Forelimb muscle (tissue), 1 donor: ENCODE measurements at regions not wholly inside any gene's neighbourhood (a gene's known extent, or its start where the extent isn't known, plus 50 kb on each side); places are given as distances from the start of the nearest gene placed in this dataset.

Experiments used
- DNase-seq: peaks from one replicate; pipeline ENCODE4 v3.0.0-alpha.2; 2013; ENCODE audit warnings: low read depth

DNA sequence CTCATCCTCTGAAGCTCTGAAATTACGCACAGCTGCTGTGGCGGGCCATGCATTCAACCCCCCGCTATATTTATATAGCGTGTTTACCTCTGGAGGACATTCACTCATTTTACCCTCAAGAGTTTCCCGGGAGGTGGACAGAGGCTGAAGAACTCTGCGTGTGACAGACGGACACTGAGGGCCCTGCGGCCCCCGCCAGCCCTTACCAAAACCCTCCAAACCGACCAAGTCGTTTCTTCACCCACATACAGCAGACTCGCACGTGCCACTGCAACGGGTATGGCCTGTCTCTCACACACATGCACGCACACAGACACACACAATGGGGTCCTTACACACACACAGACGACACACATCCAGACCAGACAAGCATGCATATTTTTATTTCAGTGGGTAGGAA is 216.4 kb upstream of the FOXF1 start:
- no peak for DNase-seq

DNA sequence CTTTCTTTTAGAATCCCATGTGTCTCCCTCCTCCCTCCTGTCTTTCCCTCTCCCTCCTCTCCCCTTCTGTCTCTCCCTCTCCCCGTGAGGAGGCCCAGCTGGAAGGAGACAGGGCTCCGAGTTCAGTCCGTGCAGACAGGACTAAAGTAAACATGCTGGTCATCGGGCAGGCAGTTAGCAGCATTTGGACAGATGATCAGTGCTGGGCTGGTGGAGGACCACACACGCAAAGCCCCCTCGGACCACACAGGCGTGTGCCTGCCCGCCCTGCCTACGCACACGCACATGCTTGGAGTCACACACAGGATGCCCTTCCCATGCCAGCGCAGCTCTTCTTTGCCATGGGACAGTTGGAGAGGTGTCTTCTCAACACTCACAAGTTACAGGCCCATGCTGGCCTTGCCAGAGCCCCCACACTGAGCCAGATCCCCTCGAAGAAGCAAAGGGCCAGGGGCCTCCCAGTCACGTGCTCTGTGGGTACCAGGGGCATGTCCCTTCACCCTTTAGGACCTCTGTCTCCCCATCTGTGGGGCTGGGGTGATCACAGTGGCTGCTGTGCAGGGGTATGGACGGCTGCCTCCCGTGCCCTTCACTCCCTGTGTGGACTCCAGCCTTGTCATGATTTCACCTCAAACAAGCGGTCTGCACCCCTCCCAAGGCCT is 215.7 kb upstream of the FOXF1 start:
- DNase-seq = no peak

DNA sequence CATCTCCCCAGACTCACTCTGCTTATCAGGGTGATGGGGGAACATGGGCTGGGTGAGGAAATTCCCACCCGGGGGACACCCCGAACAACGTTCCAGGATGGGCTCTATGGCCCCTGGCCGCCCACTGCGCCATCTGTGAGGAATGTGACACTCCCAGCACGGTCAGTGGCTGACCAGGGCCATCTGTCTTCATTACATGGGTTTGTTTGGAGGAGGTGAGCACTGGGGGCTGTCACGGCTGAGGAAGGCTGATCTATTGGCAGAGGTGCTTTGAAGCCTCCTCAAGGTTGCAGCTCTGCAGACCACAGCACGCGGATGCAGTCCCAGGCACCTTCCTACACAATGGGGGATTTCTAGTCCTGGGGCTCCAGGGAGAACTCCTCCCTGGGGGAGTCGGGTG is 214.1 kb upstream of the FOXF1 start:
- no peak for DNase-seq

DNA sequence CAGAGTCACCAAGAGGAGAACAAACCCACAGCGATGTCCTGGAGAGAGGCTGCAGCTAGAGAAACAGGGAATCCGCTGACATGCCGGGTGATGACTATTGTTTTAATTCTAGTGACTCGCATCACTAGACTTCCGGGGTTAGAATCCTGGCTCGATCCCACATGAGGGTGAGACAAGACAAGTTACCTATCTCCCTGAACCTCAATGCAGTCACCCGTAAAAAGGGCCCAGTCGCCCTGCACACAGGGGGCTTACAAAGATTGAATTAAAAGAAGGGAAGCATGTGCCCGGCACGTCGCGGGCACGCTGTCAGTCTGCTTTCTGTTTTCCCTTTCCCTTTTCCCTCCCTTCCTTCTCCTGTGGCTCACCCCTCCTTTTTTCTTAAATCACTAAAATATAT is 212.9 kb upstream of the FOXF1 start:
- no peak for DNase-seq

DNA sequence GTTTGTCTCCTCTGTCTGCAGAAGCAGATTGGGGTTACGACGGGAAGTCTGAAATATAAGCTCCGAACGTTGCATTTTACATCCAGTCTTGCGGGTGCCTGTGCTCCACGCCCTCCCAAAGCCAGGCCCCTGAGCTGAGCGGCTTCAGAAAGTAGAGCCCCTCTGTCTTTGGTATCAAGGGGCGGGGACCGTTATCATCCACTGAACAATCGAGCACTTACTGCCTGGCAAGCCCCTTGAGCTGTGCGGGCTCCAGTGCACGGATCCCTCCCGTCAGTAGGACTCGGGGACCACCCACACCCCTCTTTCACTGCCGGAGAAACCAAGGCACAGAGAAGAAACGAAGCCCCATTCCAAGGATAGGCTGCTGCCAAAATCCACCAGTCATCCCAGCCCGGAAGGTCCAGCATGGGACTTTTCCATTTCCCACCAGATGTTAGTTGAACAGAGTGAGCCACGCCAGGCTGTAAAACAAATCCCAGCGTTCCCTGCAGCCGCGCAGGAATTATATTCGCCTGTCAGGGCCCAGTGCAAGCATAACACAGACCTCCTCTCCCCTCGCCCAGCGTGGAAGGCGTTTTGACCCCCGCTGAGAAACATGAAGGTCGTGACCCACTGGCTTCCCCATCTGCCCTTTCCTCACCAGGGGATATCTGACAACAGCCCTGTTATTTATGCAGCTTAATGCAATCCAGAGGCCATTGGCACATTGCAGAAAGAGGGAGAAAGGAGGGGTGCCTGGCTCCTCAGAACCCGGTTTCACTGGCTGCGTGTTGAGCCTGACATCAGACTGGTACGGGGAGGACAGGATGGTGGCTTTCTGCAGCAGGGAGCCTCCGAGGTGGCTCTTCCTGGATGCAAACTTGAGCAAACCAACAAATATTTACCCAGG is 212.2 kb upstream of the FOXF1 start:
- no peak for DNase-seq

DNA sequence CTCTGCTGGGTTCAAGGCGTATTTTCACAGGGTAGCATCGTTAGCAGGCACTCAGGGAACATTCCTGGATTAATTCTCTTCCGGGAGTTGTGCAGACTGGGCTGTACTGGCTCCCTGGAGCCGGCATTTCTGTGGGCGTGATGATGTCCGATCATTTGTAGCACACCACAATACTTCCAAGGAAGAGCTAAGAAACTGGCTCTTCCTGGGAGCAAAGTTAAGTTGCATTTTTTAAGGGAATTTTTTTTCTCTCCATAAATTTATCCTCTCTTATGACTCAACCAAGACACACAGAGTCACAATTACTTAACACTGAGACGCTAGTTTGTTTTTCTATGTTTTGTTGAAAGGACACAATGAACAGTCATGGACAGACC is 211.6 kb upstream of the FOXF1 start:
- DNase-seq = no peak

DNA sequence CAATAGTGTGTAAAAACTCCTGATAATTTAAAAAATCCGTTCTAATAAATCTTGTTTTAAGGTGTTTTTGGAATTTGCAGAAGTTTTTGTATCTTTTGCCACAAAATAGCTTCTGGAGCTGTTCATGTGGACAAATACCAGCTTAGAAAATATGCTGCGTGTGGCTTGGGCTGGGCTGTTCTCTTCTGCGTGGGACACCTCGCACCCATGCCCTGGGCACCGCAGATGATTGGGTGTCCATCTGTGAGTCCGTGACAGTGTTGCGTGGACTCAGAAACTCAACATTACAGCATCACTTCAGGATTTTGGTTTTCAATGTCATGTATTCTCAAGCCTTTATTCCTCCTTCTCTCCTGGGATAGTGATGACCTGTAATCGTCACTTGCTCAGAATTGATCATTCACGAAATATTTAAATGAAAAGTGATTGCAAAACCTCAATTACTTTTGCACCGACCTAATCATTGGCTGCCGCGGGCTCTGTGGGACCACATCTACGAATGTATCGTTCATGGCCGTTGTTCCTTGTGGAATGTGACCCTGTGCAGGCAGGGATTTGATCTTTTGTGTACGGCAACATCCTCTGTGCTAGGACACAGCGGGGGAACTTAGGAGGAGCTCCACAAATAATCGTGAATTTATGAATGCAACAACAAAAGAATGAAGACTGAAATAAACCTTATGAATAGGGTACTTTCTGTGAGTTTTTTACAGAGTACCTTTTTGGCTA is 210.3 kb upstream of the FOXF1 start:
- DNase-seq = no peak

DNA sequence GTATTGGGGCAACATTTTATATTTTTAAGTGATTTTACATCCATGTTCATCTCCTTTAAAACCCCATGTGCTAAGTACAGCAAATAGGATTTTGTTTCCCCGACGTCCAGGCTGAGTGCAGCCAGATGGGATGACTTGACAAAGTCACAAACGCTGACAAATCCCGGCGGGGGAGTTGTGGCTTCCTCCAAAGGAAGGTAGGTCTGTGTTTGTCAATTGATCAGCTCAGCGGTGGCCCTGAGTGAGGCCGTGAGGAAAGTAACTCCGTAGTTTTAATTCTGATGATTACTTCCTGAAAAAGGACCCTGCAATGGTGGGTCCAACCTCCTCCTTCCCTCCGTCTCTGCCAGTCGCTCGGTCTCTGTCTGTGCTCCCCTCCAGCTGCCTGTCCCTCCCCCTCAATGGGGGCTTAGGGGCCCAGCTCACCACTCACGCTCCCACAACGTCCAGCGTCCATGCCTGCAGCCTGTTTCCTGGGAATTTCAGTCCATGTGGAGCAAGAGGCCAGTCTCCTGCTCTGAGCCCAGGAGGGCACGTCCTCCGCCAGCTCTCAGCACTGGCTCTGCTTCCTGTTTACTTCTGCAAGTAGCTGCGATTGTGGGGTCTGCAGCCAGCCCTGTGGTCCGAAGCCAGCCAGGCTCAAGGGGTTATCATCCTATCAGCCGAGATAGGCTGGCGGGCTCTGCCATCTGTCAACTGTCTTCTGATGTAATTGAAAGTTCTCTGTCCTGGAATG is 209.4 kb upstream of the FOXF1 start:
- no peak for DNase-seq

DNA sequence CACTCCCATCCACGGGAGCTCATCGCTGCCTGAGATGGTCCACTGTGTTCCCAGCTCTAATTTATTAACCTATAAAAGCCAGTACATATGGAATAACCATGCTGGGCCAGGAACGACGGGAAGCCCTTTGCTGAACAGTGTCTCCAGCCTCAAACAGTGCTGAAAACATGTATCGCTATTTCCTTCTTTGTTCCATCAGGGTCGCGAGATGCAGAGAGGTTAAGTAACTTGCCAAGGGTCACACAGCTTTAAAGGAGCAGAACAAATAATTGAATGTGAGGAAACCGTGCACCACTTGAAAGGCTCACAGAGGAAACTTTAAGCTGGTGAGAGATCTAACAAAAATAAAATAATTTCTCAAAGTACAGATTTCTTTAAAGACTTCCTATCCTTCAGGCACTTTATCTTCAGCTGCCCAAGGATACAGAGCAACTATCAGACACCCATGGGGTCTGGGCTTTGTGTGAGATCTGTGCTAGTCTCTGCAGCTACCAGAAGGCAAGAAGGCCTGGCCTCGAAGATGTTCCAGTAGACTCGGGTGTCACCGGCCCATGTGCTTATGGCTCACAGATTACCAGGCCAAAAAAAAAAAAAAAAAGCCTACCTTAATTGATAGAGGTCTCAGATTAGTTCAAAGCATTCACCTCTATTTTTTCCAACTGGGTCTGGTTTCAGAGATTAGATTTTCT is 207.8 kb upstream of the FOXF1 start:
- no peak for DNase-seq

DNA sequence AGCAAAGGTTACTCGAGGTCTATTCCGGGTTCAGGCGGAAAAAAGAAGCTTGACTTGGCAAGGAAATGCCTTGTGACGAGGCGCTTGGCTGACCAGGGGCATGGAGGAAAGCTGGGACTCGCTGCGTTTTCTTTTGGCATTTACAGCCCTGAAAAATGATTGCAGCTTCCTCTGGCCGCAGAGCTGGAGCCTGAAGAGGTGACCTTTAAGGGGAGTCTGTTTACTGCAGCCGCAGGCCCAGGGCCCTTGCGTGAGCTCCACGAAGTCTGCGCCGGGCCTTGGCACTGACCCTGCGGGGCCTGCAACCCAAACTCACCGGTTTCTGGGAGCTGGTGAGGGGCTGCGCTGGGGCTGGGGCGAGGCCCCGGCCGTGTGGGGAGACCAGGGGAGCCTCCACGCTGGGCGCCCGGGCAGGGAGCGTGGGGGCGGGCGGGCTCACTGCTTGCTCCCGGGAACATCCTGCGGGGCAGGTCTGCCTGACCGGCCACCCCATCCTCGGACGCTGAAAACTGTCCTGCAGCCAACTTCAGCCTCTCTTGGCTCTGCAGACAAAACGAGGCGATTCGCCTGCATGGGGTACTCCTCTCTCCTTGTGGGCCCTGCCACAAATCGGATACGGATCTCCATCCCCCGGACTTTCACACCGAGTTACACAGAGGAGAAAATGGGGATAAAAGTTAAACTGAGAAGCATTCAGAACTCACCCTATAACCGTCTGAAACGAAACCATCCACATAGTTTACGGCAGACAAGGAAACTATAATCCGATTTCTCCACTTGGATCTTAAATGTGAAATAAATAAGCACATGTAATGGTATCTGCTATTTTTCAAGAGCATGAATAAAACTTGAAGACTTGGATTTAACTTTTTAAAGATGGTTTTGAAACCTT is 206.3 kb upstream of the FOXF1 start:
- no peak for DNase-seq

DNA sequence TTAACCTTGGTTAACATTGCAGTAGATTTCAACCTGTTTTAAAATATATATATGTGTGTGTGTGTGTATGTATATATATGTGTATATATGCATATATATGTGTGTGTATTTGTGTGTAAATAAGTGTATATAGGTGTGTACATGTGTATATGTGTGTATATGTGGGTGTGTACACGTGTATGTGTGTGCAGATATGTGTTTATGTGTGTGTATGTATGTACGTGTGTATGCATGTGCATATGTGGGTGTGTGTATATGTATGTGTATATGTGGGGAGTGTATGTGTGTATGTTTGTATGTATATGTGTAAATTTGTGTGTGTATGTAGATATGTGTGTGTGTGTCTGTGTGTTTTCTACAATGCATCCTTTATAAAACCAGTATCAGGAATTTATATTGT is 205.5 kb upstream of the FOXF1 start:
- DNase-seq = no peak

DNA sequence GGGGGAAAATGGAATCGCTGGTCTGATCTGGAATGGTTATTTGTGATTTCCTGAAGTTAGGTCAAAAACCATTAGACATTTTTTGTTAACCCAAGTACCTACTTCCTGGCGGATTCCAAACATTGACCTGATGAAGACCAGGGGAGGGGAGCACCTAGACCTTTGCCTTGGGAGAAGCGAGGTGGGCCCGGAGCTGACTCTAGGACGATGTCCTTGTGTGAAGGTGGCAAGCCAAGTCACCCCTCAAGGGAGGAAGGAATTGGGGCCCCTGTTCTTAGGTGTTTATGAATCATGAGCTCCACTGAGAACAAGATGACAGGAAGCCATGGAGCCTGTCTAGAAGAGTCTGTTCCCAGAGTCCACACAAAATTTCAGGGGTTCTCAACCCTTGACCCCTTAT is 204.9 kb upstream of the FOXF1 start:
- DNase-seq = no peak

DNA sequence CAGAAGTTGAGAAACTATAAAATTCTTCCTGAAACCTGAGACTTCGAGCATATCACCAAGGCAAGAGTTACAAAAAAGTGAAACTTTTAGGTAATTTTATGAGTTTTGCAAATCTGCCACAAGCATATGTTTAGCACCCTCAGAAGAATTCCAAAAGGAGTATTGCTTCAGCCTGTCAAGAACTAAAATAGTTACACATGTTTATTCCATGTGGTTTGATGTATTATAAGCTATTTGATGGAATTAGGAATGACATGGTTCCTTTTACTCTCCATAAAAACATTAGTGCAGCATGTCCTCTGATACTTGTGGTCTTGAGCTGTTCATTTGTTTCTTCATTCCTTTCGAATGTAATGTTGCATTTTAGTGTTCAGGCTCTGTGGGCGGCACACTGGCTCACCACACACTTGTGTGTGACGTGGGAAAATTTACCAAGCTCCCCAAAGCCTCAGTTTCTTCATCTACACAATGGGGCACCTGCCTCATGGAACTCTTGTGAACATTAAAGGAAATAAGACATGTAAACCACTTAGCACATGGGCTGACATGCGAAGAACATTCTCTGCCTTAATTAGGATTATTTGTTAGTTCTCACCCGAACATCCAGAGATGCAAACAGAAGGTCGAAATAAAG is 204.2 kb upstream of the FOXF1 start:
- no peak for DNase-seq

DNA sequence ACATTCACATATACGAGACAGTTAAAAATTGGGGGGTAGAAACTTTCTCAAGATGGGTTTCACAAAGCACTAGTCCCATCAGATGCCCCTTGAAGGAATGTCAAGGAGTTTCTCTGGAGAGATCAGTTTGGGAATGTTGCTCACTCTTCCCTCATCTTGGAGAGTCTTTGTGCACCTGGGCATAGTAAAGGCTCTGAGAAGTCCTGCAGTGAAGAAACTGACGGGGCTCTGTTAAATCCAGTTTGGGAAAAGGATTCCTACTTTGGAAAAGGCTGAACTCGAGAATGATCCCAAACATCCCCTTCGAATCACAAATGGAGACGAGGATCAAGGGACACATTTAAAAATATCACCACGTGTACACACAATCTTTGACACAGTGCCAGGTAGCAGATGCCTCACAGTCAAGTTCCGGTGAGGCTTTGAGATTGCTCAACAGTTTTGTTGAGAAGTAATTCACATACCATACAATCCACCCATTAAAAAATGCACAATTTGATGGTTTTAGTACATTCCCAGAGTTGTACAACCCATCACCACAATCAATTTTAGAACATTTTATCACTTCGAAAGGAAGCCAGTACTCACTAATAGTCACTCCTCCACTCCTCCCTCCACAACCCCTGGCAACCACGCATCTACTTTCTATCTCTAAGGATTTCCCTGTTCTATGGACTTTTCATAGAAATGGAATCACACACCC is 203.4 kb upstream of the FOXF1 start:
- DNase-seq = no peak

DNA sequence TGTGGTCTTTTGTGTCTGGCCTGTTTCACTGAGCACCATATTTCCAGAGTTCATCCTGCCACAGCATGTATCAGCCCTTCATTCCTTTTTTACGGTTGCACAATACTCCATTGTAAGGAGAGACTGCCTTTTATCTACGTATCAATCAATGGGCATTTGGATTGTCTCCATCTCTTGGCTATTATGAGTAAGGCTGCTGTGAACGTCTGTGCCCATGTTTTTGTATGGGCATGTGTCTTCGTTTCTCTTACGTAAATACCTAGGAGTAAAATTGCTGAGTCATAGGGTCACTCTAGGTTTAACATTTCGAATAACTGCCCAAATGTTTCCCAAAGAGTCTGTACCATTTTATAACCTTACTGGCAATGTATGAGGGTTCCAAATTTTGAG is 202.8 kb upstream of the FOXF1 start:
- no peak for DNase-seq

DNA sequence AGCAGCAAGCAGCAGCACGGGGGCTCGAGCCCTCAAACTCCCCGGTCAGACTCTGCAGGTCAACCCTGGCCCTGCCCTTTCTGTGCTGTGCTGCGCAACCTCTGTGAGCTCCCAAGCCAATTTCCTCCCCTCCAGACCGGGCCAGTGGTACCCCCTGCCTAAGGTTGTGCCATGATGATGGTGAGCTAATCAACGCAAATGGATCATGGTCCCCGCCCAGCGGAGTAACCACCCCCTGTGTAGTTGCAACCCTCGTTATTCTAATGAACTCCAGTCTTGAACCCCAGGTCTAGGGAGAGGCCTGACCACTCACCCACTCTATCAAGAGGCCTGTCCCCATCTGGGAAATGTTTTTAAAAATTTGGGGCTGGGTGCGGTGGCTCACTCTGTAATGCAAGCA is 201.8 kb upstream of the FOXF1 start:
- DNase-seq = no peak

DNA sequence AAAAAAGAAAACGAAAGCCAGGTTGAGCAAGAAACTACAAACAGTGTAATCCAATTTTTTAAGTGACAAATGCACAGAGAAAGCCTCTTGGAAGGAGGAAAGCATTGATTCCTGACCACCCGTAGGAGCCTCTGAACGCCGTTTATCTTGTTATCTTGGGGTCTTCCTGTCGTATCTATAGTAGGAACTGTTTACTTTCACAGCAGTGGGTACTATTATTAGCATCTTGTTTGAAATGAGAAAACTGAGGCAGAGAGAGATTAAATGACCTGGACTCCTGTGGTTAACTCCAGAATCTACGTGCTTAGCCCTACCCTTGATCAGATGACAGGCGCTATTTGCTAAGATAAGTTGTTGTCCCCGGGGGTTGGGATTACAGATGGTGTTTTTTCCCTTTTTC is 196.7 kb upstream of the FOXF1 start:
- DNase-seq = no peak

DNA sequence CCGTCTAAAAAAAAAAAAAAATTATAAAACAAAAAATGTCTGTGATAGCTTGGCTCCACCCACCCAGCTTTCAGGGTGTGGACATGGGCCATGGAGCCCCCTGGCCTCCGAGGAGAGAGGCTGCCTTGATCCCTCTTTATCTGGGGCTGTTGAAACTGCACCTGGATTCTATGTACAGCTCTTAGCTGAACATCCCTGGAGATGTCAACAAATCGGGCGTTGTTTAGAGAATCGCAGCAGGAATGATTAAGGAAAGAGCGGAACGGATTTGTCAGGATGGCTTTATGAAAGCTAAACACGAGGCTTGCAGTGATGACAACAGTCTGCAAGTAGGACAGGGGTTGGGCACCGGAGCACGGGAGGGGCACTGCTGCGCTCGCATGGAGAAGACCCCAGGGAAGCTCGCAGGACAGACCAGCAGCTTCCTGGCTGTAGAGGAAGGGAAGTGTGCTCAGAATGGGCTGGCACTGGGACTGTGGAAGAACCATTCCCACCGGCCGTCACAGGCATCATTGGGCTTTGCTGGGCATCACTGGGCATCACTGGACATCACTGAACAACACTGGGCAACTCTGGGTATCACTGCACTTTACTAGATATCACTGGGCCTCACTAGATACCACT is 195.8 kb upstream of the FOXF1 start:
- DNase-seq = no peak
